ENCODE measurements at regions not wholly inside any gene's neighbourhood (a gene's known extent, or its start where the extent isn't known, plus 50 kb on each side); places are given as distances from the start of the nearest gene placed in this dataset.

DNA sequence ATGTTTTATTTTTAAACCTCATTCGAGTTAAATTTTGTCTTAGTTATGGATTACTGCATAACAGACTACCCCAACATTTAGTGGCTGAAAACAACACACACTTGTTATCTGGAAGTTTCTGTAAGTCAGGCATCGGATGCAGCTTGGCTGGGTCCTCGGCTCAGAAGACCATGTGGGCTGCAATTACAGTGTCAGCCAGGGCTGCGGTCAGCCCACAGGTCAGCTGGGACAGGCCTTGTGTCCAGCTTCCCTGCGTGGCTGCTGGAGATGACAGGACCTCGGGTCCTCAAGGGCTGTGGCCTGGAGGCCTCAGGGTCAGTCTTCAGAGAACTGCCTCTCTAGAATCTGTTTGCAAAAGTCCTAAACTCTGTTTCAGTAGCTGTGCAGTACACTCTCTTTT, 219.0 kb upstream of the IRX1 start:
- Histone ChIP-seq H2AFZ (ENCODE audit: low read length) (no peak overlapping the region), H3K9me3 (ENCODE audit: control insufficient read depth, insufficient read depth, low read depth, low read length) (no peaks in the 10 kb centered on the region), H3K4me3 (replicated peaks in 1 of 4; ENCODE audit: control extremely low read depth in 1 of 4, insufficient read depth in 1 of 4, low read depth in 3 of 4, low read length in 4 of 4) (no peak overlapping the region), H3K36me3 (ENCODE audit: control insufficient read depth, insufficient read depth, low read length) (no peaks in the 10 kb centered on the region), H4K20me1 (ENCODE audit: control insufficient read depth, extremely low read depth, insufficient read depth, low read length) (no peaks in the 10 kb centered on the region), H3K9ac (ENCODE audit: insufficient read depth, low read length) (no peak overlapping the region), H3K4me2 (ENCODE audit: extremely low read depth, insufficient read depth, low read length) (no peak overlapping the region), H3K27ac (ENCODE audit: insufficient read depth, low read length) (no peak overlapping the region), H3K4me1 (ENCODE audit: control insufficient read depth, extremely low read depth, insufficient read depth, low read length) (no peaks in the 10 kb centered on the region), H3K27me3 (ENCODE audit: control insufficient read depth, insufficient read depth, low read length) (no peaks in the 10 kb centered on the region), H3K79me2 (ENCODE audit: control insufficient read depth, insufficient read depth, low read length) (no peaks in the 10 kb centered on the region)
- no peak for DNase-seq (ENCODE audit: low read depth in 2 of 2)
- TF ChIP-seq, protein P1, sequence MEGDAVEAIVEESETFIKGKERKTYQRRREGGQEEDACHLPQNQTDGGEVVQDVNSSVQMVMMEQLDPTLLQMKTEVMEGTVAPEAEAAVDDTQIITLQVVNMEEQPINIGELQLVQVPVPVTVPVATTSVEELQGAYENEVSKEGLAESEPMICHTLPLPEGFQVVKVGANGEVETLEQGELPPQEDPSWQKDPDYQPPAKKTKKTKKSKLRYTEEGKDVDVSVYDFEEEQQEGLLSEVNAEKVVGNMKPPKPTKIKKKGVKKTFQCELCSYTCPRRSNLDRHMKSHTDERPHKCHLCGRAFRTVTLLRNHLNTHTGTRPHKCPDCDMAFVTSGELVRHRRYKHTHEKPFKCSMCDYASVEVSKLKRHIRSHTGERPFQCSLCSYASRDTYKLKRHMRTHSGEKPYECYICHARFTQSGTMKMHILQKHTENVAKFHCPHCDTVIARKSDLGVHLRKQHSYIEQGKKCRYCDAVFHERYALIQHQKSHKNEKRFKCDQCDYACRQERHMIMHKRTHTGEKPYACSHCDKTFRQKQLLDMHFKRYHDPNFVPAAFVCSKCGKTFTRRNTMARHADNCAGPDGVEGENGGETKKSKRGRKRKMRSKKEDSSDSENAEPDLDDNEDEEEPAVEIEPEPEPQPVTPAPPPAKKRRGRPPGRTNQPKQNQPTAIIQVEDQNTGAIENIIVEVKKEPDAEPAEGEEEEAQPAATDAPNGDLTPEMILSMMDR (conservative IDR thresholded peaks at IDR 0.05 in 1 of 2, IDR thresholded peaks at IDR 0.05 in 1 of 2; ENCODE audit: low read depth in 1 of 2, low read length in 2 of 2), result no peak
- TF ChIP-seq EZH2 (IDR thresholded peaks at IDR 0.05; ENCODE audit: low read length, missing control alignments), result no peak

DNA sequence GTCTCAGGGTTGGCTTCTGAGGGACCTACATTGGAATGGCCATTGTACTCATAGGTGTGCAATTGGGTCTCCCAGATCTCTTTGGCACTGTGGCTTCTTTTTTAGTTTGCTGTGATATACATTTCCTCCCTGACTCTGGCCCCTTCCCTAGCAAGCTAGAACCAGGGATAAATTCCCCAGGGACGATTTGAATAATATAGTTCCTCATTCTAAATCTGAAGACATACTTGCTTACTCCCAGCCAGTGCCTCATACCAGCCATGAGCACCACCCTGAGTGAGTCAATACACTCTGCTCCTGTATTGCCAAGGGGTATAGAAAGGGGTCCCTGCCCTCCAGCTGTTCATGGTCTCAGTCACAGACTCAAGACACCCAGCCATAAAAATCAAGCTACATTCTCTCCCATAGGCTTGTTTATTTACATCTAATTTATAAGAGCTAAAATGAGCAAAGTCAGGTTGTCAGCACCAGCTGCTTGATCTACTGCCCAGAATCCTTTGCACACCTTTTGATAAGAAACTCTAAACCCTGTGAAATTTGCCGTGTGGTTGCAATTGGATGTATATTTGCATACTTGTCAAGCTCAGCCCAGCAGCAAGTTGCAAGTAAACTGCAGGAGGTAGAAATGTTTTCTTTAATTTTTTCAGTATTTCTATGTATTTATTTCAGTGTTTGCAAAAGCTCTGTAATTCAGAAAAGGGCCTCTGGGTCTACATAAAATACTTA, 219.9 kb upstream of the IRX1 start:
- H3K9ac ChIP-seq (ENCODE audit: insufficient read depth, low read length), result no peak overlapping the region
- no peaks in the 10 kb centered on the region for H3K4me1 ChIP-seq (ENCODE audit: control insufficient read depth, extremely low read depth, insufficient read depth, low read length)
- TF ChIP-seq EZH2 (IDR thresholded peaks at IDR 0.05; ENCODE audit: low read length, missing control alignments), result no peak
- TF ChIP-seq, protein P1 (conservative IDR thresholded peaks at IDR 0.05 in 1 of 2, IDR thresholded peaks at IDR 0.05 in 1 of 2; ENCODE audit: low read depth in 1 of 2, low read length in 2 of 2), result no peak
- no peak overlapping the region for H3K4me3 ChIP-seq (replicated peaks in 1 of 4; ENCODE audit: control extremely low read depth in 1 of 4, insufficient read depth in 1 of 4, low read depth in 3 of 4, low read length in 4 of 4)
- H3K27me3 ChIP-seq (ENCODE audit: control insufficient read depth, insufficient read depth, low read length), result no peaks in the 10 kb centered on the region
- no peak overlapping the region for H3K27ac ChIP-seq (ENCODE audit: insufficient read depth, low read length)
- no peak overlapping the region for H2AFZ ChIP-seq (ENCODE audit: low read length)
- no peaks in the 10 kb centered on the region for H3K9me3 ChIP-seq (ENCODE audit: control insufficient read depth, insufficient read depth, low read depth, low read length)
- H3K36me3 ChIP-seq (ENCODE audit: control insufficient read depth, insufficient read depth, low read length), result no peaks in the 10 kb centered on the region
- no peak overlapping the region for H3K4me2 ChIP-seq (ENCODE audit: extremely low read depth, insufficient read depth, low read length)
- H4K20me1 ChIP-seq (ENCODE audit: control insufficient read depth, extremely low read depth, insufficient read depth, low read length), result no peaks in the 10 kb centered on the region
- no peaks in the 10 kb centered on the region for H3K79me2 ChIP-seq (ENCODE audit: control insufficient read depth, insufficient read depth, low read length)
- no peak for DNase-seq (ENCODE audit: low read depth in 2 of 2)

DNA sequence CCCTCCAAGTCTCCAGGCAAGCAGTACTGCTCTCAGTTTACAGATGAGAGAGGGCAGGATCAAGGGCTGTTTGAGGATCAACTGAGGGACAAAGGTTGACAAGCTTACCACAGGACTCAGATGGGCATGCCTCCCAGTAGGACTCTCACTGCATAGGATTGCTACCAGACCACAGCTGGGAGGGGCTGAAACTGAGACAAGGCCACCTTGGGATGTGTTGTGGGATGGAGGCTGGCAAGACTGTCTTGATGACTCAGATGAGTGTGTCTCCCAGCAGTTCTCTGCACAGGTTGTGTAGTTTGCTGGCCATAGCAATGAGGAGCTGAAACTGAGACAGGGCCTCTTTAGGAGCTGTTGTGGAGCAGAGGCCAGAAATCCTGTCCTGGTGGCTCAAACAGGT, 222.2 kb upstream of the IRX1 start:
- Histone ChIP-seq H3K27ac (ENCODE audit: insufficient read depth, low read length) (no peak overlapping the region), H3K79me2 (ENCODE audit: control insufficient read depth, insufficient read depth, low read length) (no peaks in the 10 kb centered on the region), H3K4me2 (ENCODE audit: extremely low read depth, insufficient read depth, low read length) (no peak overlapping the region), H3K27me3 (ENCODE audit: control insufficient read depth, insufficient read depth, low read length) (no peaks in the 10 kb centered on the region), H3K9me3 (ENCODE audit: control insufficient read depth, insufficient read depth, low read depth, low read length) (no peaks in the 10 kb centered on the region), H3K4me3 (replicated peaks in 1 of 4; ENCODE audit: control extremely low read depth in 1 of 4, insufficient read depth in 1 of 4, low read depth in 3 of 4, low read length in 4 of 4) (no peak overlapping the region), H4K20me1 (ENCODE audit: control insufficient read depth, extremely low read depth, insufficient read depth, low read length) (no peaks in the 10 kb centered on the region), H3K9ac (ENCODE audit: insufficient read depth, low read length) (no peak overlapping the region), H3K36me3 (ENCODE audit: control insufficient read depth, insufficient read depth, low read length) (no peaks in the 10 kb centered on the region), H3K4me1 (ENCODE audit: control insufficient read depth, extremely low read depth, insufficient read depth, low read length) (no peaks in the 10 kb centered on the region), H2AFZ (ENCODE audit: low read length) (no peak overlapping the region)
- TF ChIP-seq, protein P1 (conservative IDR thresholded peaks at IDR 0.05 in 1 of 2, IDR thresholded peaks at IDR 0.05 in 1 of 2; ENCODE audit: low read depth in 1 of 2, low read length in 2 of 2), result no peak
- no peak for TF ChIP-seq EZH2 (IDR thresholded peaks at IDR 0.05; ENCODE audit: low read length, missing control alignments)
- no peak for DNase-seq (ENCODE audit: low read depth in 2 of 2)
